SK-N-SH (cell line): ENCODE measurements at regions not wholly inside any gene's neighbourhood (a gene's known extent, or its start where the extent isn't known, plus 50 kb on each side); places are given as distances from the start of the nearest gene placed in this dataset.

Experiments used
- CTCF ChIA-PET: fragments of 300-600, 350-600 bp; formaldehyde crosslinking; extraction: SDS; loops from one replicate; lab custom pipeline; 2021; lab: Yijun Ruan, JAX
- POLR2A ChIA-PET: fragments of 350-600 bp; sonication (Branson Sonifier 250); formaldehyde crosslinking; extraction: SDS; loops from one replicate; lab custom pipeline; 2020; ENCODE audit warnings: antibody characterized with exemption, inconsistent platforms; lab: Yijun Ruan, JAX
- DNase-seq: peaks from one replicate; pipeline ENCODE4 v3.0.0; 2012
- H2AFZ ChIP-seq: fragments of 200-600 bp; sonication (generic); 2 replicates; pipeline ENCODE4 v1.8.1; 2016; ENCODE audit warnings: antibody characterized with exemption, mild to moderate bottlenecking, low read depth
- H3F3A ChIP-seq: fragments of 200-600 bp; sonication (generic); replicated peaks from 2 replicates; pipeline ENCODE3; 2016; ENCODE audit warnings: antibody characterized with exemption, mild to moderate bottlenecking; ENCODE audit not compliant: insufficient read depth
- H3K27ac ChIP-seq, 2 experiments: fragments of 200-500 bp in 1 of 2; fragments of 200-600 bp in 1 of 2; sonication (Bioruptor generic) in 1 of 2; sonication (generic), shearing (Covaris generic) in 1 of 2; 2 replicates each; pipeline versions ENCODE4 v1.5.1 to v1.6.1; 2014 to 2016; ENCODE audit warnings: low read depth in 2 of 2, inconsistent platforms in 1 of 2, low read length in 1 of 2, mild to moderate bottlenecking in 1 of 2, mixed read lengths in 1 of 2
- H3K27me3 ChIP-seq: fragments of 200-600 bp; sonication (generic), shearing (Covaris generic); 2 replicates; pipeline ENCODE4 v1.6.1; 2016; ENCODE audit warnings: mixed run types; ENCODE audit not compliant: insufficient read depth
- H3K36me3 ChIP-seq, 2 experiments: fragments of 200-500 bp in 1 of 2; fragments of 200-600 bp in 1 of 2; sonication (Bioruptor generic) in 1 of 2; sonication (generic) in 1 of 2; replicated peaks in 1 of 2; 2 replicates each; pipeline versions ENCODE3 to v1.5.1; 2014 to 2016; ENCODE audit warnings: low read length in 1 of 2, mild to moderate bottlenecking in 1 of 2; ENCODE audit not compliant: insufficient read depth in 2 of 2, control insufficient read depth in 1 of 2
- H3K4me1 ChIP-seq, 2 experiments: fragments of 200-500 bp in 1 of 2; fragments of 200-600 bp in 1 of 2; sonication (Bioruptor generic) in 1 of 2; sonication (generic), shearing (Covaris generic) in 1 of 2; 2 replicates each; pipeline versions ENCODE4 v1.5.1 to v1.6.1; 2014 to 2016; ENCODE audit warnings: low read depth in 1 of 2, low read length in 1 of 2, mixed run types in 1 of 2; ENCODE audit not compliant: insufficient read depth in 2 of 2, control insufficient read depth in 1 of 2
- H3K4me2 ChIP-seq: fragments of 200-600 bp; sonication (generic), shearing (Covaris generic); 2 replicates; pipeline ENCODE4 v1.6.1; 2017; ENCODE audit warnings: mixed run types
- H3K4me3 ChIP-seq, 2 experiments: fragments of 200-500 bp in 1 of 2; fragments of 200-600 bp in 1 of 2; sonication (Bioruptor generic) in 1 of 2; sonication (generic), shearing (Covaris generic) in 1 of 2; 2 replicates each; pipeline versions ENCODE4 v1.5.1 to v1.8.1; 2014 to 2016; ENCODE audit warnings: low read depth in 2 of 2, inconsistent platforms in 1 of 2, low read length in 1 of 2, mild to moderate bottlenecking in 1 of 2, mixed read lengths in 1 of 2, moderate library complexity in 1 of 2
- H3K79me2 ChIP-seq: fragments of 200-600 bp; sonication (generic); 2 replicates; pipeline ENCODE4 v1.8.1; 2017; ENCODE audit warnings: mild to moderate bottlenecking; ENCODE audit not compliant: insufficient read depth
- H3K9ac ChIP-seq: fragments of 200-600 bp; sonication (generic); 2 replicates; pipeline ENCODE4 v1.6.1; 2017; ENCODE audit warnings: mixed run types
- H3K9me2 ChIP-seq: fragments of 200-600 bp; sonication (generic); 2 replicates; pipeline ENCODE4 v1.6.1; 2017; ENCODE audit warnings: mixed run types
- H3K9me3 ChIP-seq: fragments of 200-600 bp; sonication (generic); 2 replicates; pipeline ENCODE4 v1.6.1; 2017; ENCODE audit warnings: mixed run types, mild to moderate bottlenecking, moderate library complexity
- H4K20me1 ChIP-seq: fragments of 200-600 bp; sonication (generic); 2 replicates; pipeline ENCODE4 v1.6.1; 2017; ENCODE audit warnings: mild to moderate bottlenecking, mixed run types; ENCODE audit not compliant: insufficient read depth
- CTCF ChIP-seq: fragments of 200-600 bp; sonication (generic); IDR thresholded peaks from 2 replicates; pipeline ENCODE4 v1.6.1; 2017; ENCODE audit warnings: antibody characterized with exemption, mild to moderate bottlenecking, moderate library complexity
- ELF1 ChIP-seq: IDR thresholded peaks from 2 replicates; pipeline ENCODE4 v1.4.0; 2012
- FOSL2 ChIP-seq: IDR thresholded peaks from 2 replicates; pipeline ENCODE4 v1.4.0; 2012; ENCODE audit warnings: low read depth, mild to moderate bottlenecking, moderate library complexity, borderline replicate concordance
- FOXJ3 ChIP-seq: sonication (generic); formaldehyde crosslinking; IDR thresholded peaks from 2 replicates; pipeline ENCODE4 v1.5.1; 2020; ENCODE audit warnings: mild to moderate bottlenecking, missing genetic modification reagents
- GABPA ChIP-seq: IDR thresholded peaks from 2 replicates; pipeline ENCODE4 v1.4.0; 2012; ENCODE audit warnings: low read depth, mild to moderate bottlenecking
- JUND ChIP-seq: IDR thresholded peaks from 2 replicates; pipeline ENCODE4 v1.4.0; 2012
- MAX ChIP-seq: IDR thresholded peaks from 2 replicates; pipeline ENCODE4 v1.4.0; 2012; ENCODE audit warnings: low read depth
- NFIC ChIP-seq: IDR thresholded peaks from 2 replicates; pipeline ENCODE4 v1.4.0; 2012; ENCODE audit warnings: borderline replicate concordance
- NRF1 ChIP-seq: IDR thresholded peaks from 2 replicates; pipeline ENCODE4 v1.6.1; 2012; ENCODE audit warnings: low read depth, mild to moderate bottlenecking, low read length
- RAD21 ChIP-seq: IDR thresholded peaks from 2 replicates; pipeline ENCODE4 v1.6.1; 2012; ENCODE audit warnings: mild to moderate bottlenecking, low read length
- RCOR1 ChIP-seq: fragments of 150-350 bp; IDR thresholded peaks from 2 replicates; pipeline ENCODE4 v1.6.1; 2017; ENCODE audit warnings: antibody characterized with exemption, low read length
- REST ChIP-seq: IDR thresholded peaks from 2 replicates; pipeline ENCODE4 v1.6.1; 2012; ENCODE audit warnings: mild to moderate bottlenecking, low read depth, low read length, moderate library complexity
- RXRA ChIP-seq: IDR thresholded peaks from 2 replicates; pipeline ENCODE4 v1.4.0; 2012; ENCODE audit warnings: low read depth, mild to moderate bottlenecking, borderline replicate concordance
- TCF12 ChIP-seq: IDR thresholded peaks from 2 replicates; pipeline ENCODE4 v1.4.0; 2012
- USF1 ChIP-seq: IDR thresholded peaks from 2 replicates; pipeline ENCODE4 v1.4.0; 2012; ENCODE audit warnings: low read depth, borderline replicate concordance
- YY1 ChIP-seq: IDR thresholded peaks from 2 replicates; pipeline ENCODE4 v1.4.0; 2012; ENCODE audit warnings: low read depth, mild to moderate bottlenecking
- WGBS: methylation state at CpG from one replicate; pipeline ENCODE4 v1.1.6; 2017; ENCODE audit warnings: low lambda C conversion rate; 5-methylcytosine and 5-hydroxymethylcytosine counted together

GRCh38 chr4:174398728-174399127 is 115.0 kb downstream of the CEP44 start:
- H3K4me1 ChIP-seq, result no peaks in the 10 kb centered on the region
- H3K79me2 ChIP-seq, result no peaks in the 10 kb centered on the region
- H3K4me3 ChIP-seq, result no peak overlapping the region
- H3K9me2 ChIP-seq, result no peaks in the 10 kb centered on the region; the same call in 1 of the 2 replicates
- no peaks in the 10 kb centered on the region for H4K20me1 ChIP-seq
- H3K27me3 ChIP-seq, result no peaks in the 10 kb centered on the region; the same call in 1 of the 2 replicates
- no peaks in the 10 kb centered on the region for H3F3A ChIP-seq
- H2AFZ ChIP-seq, result no peak overlapping the region
- 27% methylated on average over 2 of the region's 2 CpGs for WGBS
- H3K9ac ChIP-seq, result no peak overlapping the region
- no peak for DNase-seq
- H3K27ac ChIP-seq, result no peak overlapping the region
- no peak overlapping the region for H3K4me2 ChIP-seq
- no peaks in the 10 kb centered on the region for H3K36me3 ChIP-seq
- no peak for TF ChIP-seq USF1
- TF ChIP-seq RXRA, result no peak
- no peak for TF ChIP-seq FOSL2
- TF ChIP-seq MAX, result no peak
- TF ChIP-seq YY1, result no peak
- no peak for TF ChIP-seq REST
- TF ChIP-seq CTCF, result no peak
- no peak for TF ChIP-seq NRF1
- H3K9me3 ChIP-seq, result no peaks in the 10 kb centered on the region
- ChIA-PET POLR2A (no interaction called here), CTCF (no interaction called here)

GRCh38 chr4:174397366-174398155 is 113.8 kb downstream of the CEP44 start:
- Histone ChIP-seq H3K79me2 (no peaks in the 10 kb centered on the region), H3K36me3 (no peaks in the 10 kb centered on the region), H3K9me3 (no peaks in the 10 kb centered on the region), H3K9ac (no peak overlapping the region), H4K20me1 (no peaks in the 10 kb centered on the region), H3F3A (no peaks in the 10 kb centered on the region), H3K4me2 (no peak overlapping the region), H3K27ac (no peak overlapping the region), H3K4me3 (no peak overlapping the region), H3K9me2 (no peaks in the 10 kb centered on the region; the same call in 1 of the 2 replicates), H3K27me3 (no peaks in the 10 kb centered on the region; the same call in 1 of the 2 replicates), H3K4me1 (no peaks in the 10 kb centered on the region), H2AFZ (no peak overlapping the region)
- WGBS, result 18% methylated on average over 3 of the region's 3 CpGs
- ChIA-PET POLR2A (no interaction called here), CTCF (no interaction called here)
- DNase-seq, result no peak
- no peak for TF ChIP-seq ELF1
- TF ChIP-seq RAD21, result no peak
- TF ChIP-seq JUND, result no peak
- TF ChIP-seq RCOR1, result no peak
- TF ChIP-seq FOXJ3 (CRISPR knock-in tag), result no peak
- TF ChIP-seq FOSL2, result no peak
- TF ChIP-seq REST, result no peak
- no peak for TF ChIP-seq GABPA
- TF ChIP-seq NRF1, result no peak
- TF ChIP-seq TCF12, result no peak
- no peak for TF ChIP-seq NFIC
